Activated T-cell treated with anti-CD3 and anti-CD28 coated beads, Interleukin-2, amount 50 U/mL, for 72 hours (primary cell): ENCODE measurements at regions not wholly inside any gene's neighbourhood (a gene's known extent, or its start where the extent isn't known, plus 50 kb on each side); places are given as distances from the start of the nearest gene placed in this dataset.
"Not testable (repeated sequence)": the region's sequence is repeated elsewhere in the genome, so short reads cannot be mapped to it uniquely, and the experiment has no call there.

ENCODE experiments used
- ATAC-seq, 2 donors: fragments of 150-1000 bp; cut with Tn5 transposase; replicated peaks in 1 of 2; 2 replicates each; pipeline ENCODE4 v1.10.0; 2021; ENCODE audit warnings: moderate library complexity in 2 of 2, mild to moderate bottlenecking in 1 of 2
- DNase-seq, 2 donors: peaks; one replicate each; pipeline ENCODE4 v3.0.0; 2021 to 2022; ENCODE audit warnings: mixed read lengths in 1 of 2
- H3K27ac Mint-ChIP-seq: one replicate; pipeline ENCODE4 v1.8.0; 2022; ENCODE audit warnings: mild to moderate bottlenecking, moderate library complexity, mixed read lengths
- H3K27me3 Mint-ChIP-seq: one replicate; pipeline ENCODE4 v1.8.0; 2022; ENCODE audit warnings: low read depth, mixed read lengths
- H3K36me3 Mint-ChIP-seq, 2 donors: one replicate each; pipeline ENCODE4 v1.8.0; 2022; ENCODE audit warnings: mixed read lengths in 2 of 2, mild to moderate bottlenecking in 1 of 2; ENCODE audit not compliant: insufficient read depth in 2 of 2
- H3K4me1 Mint-ChIP-seq: one replicate; pipeline ENCODE4 v1.8.0; 2022; ENCODE audit warnings: low read depth, mixed read lengths
- H3K4me3 Mint-ChIP-seq, 2 donors: one replicate each; pipeline ENCODE4 v1.8.0; 2022; ENCODE audit warnings: mild to moderate bottlenecking in 2 of 2, mixed read lengths in 2 of 2, moderate library complexity in 2 of 2
- H3K9me3 Mint-ChIP-seq, 2 donors: one replicate each; pipeline ENCODE4 v1.8.0; 2022; ENCODE audit warnings: mixed read lengths in 2 of 2

GRCh38 chr5:36442796-36443195 lies 141.1 kb upstream of the RANBP3L start:
- Mint-ChIP-seq H3K4me3 (peak overlapping the region; percentile 1 to 17), H3K27me3 (peaks cover 5% of the 10 kb centered on the region), H3K36me3 (no peaks in the 10 kb centered on the region), H3K27ac (peak overlapping the region; percentile 21), H3K4me1 (peaks cover 15% of the 10 kb centered on the region), H3K9me3 (no peaks in the 10 kb centered on the region)
- ATAC-seq (peak; percentile 62 to 67), DNase-seq (peak in 1 of 2 donors; percentile 14)

- Mint-ChIP-seq H3K4me3 (no peak overlapping the region), H3K27ac (no peak overlapping the region), H3K36me3 (no peaks in the 10 kb centered on the region)
Measured at GRCh38 chr5:36443941-36444340, 142.2 kb upstream of the RANBP3L start.

GRCh38 chr5:36444582-36445418 lies 143.1 kb upstream of the RANBP3L start:
- Mint-ChIP-seq H3K9me3 (no peaks in the 10 kb centered on the region), H3K27ac (no peak overlapping the region), H3K4me1 (peaks cover 15% of the 10 kb centered on the region)

More at GRCh38 chr5:36443941-36444340, 142.2 kb upstream of the RANBP3L start:
- H3K4me1 Mint-ChIP-seq = peaks cover 15% of the 10 kb centered on the region
- no peaks in the 10 kb centered on the region for H3K9me3 Mint-ChIP-seq
- no peak for DNase-seq
- peaks cover 5% of the 10 kb centered on the region for H3K27me3 Mint-ChIP-seq
- no peak for ATAC-seq

GRCh38 chr5:36447776-36448175 lies 146.1 kb upstream of the RANBP3L start:
- no peaks in the 10 kb centered on the region for H3K9me3 Mint-ChIP-seq
- no peak for ATAC-seq

More at GRCh38 chr5:36444582-36445418, 143.1 kb upstream of the RANBP3L start:
- Mint-ChIP-seq H3K36me3 (no peaks in the 10 kb centered on the region), H3K27me3 (peaks cover 5% of the 10 kb centered on the region), H3K4me3 (no peak overlapping the region)
- ATAC-seq = no peak
- no peak for DNase-seq

GRCh38 chr5:36450229-36451014 lies 148.7 kb upstream of the RANBP3L start:
- no peaks in the 10 kb centered on the region for H3K4me1 Mint-ChIP-seq
- DNase-seq (no peak), ATAC-seq (no peak)
- no peaks in the 10 kb centered on the region for H3K36me3 Mint-ChIP-seq
- H3K27ac Mint-ChIP-seq = no peak overlapping the region
- H3K4me3 Mint-ChIP-seq = no peak overlapping the region
- no peaks in the 10 kb centered on the region for H3K9me3 Mint-ChIP-seq
- H3K27me3 Mint-ChIP-seq = peaks cover 6% of the 10 kb centered on the region

More at GRCh38 chr5:36447776-36448175, 146.1 kb upstream of the RANBP3L start:
- Mint-ChIP-seq H3K4me3 (no peak overlapping the region), H3K36me3 (no peaks in the 10 kb centered on the region), H3K27me3 (no peaks in the 10 kb centered on the region), H3K27ac (no peak overlapping the region), H3K4me1 (peaks cover 5% of the 10 kb centered on the region)
- no peak for DNase-seq

GRCh38 chr5:36452424-36453006 lies 150.8 kb upstream of the RANBP3L start:
- Mint-ChIP-seq H3K4me3 (no peak overlapping the region), H3K36me3 (no peaks in the 10 kb centered on the region), H3K4me1 (no peaks in the 10 kb centered on the region), H3K27me3 (peaks cover 6% of the 10 kb centered on the region), H3K27ac (no peak overlapping the region), H3K9me3 (no peaks in the 10 kb centered on the region)
- ATAC-seq (no peak), DNase-seq (no peak)

- no peak for DNase-seq
- Mint-ChIP-seq H3K27me3 (peaks cover 6% of the 10 kb centered on the region), H3K4me3 (no peak overlapping the region), H3K4me1 (no peaks in the 10 kb centered on the region), H3K36me3 (no peaks in the 10 kb centered on the region), H3K9me3 (no peaks in the 10 kb centered on the region), H3K27ac (no peak overlapping the region)
- no peak for ATAC-seq
Measured at GRCh38 chr5:36457511-36458270, 148.7 kb upstream of the SLC1A3 start.

- no peaks in the 10 kb centered on the region for H3K4me1 Mint-ChIP-seq
- H3K9me3 Mint-ChIP-seq = no peaks in the 10 kb centered on the region
- DNase-seq (no peak), ATAC-seq (no peak)
- peak overlapping the region; percentile 10 for H3K27ac Mint-ChIP-seq
- H3K36me3 Mint-ChIP-seq = no peaks in the 10 kb centered on the region
- H3K27me3 Mint-ChIP-seq = peaks cover 6% of the 10 kb centered on the region
- no peak overlapping the region for H3K4me3 Mint-ChIP-seq
Measured at GRCh38 chr5:36458746-36459145, 147.7 kb upstream of the SLC1A3 start.

- ATAC-seq (peak; percentile 52 to 55), DNase-seq (no peak)
- Mint-ChIP-seq H3K4me1 (no peaks in the 10 kb centered on the region), H3K27ac (no peak overlapping the region), H3K27me3 (peaks cover 6% of the 10 kb centered on the region), H3K9me3 (no peaks in the 10 kb centered on the region), H3K36me3 (no peaks in the 10 kb centered on the region), H3K4me3 (no peak overlapping the region)
Measured at GRCh38 chr5:36459176-36460135, 146.9 kb upstream of the SLC1A3 start.

GRCh38 chr5:36462295-36463021 lies 143.9 kb upstream of the SLC1A3 start:
- DNase-seq = no peak
- ATAC-seq = no peak
- no peaks in the 10 kb centered on the region for H3K27me3 Mint-ChIP-seq
- no peak overlapping the region for H3K4me3 Mint-ChIP-seq
- H3K27ac Mint-ChIP-seq = no peak overlapping the region
- H3K4me1 Mint-ChIP-seq = no peaks in the 10 kb centered on the region
- no peaks in the 10 kb centered on the region for H3K36me3 Mint-ChIP-seq
- no peaks in the 10 kb centered on the region for H3K9me3 Mint-ChIP-seq

- not testable (repeated sequence) for H3K36me3 Mint-ChIP-seq, ATAC-seq, H3K4me3 Mint-ChIP-seq, H3K27me3 Mint-ChIP-seq, H3K27ac Mint-ChIP-seq, DNase-seq, H3K4me1 Mint-ChIP-seq, H3K9me3 Mint-ChIP-seq
Measured at GRCh38 chr5:36475942-36476341, 130.5 kb upstream of the SLC1A3 start.
